ENCODE measurements at regions not wholly inside any gene's neighbourhood (a gene's known extent, or its start where the extent isn't known, plus 50 kb on each side); places are given as distances from the start of the nearest gene placed in this dataset.

DNA sequence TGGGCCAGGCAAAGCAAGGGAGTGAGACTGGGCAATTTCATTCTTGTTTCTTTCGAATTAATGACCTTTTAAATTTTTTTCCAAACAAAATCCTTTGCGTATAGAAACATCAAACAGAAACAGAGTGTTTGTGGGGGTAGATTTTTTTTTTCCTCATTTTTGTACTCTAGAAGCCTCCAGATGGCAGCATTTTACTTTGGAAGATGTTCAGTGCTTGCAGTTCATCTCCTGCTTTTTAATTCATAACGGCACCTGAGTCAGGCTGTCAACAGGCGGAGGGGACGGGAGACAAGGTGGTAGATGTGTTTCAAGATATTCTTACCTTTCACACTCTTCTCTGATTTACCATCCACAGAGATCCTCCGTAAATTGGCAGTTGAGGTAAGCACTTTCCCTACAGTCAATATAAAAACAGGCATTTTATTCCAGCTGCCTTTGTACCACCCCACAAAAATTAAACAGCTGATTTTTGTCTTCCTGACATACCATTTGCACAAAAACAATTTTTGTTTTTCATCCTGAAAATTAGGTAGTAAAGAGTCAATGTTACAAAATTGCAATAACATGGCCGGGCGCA is 99.5 kb upstream of the FBXL17 start:
- no peaks in the 10 kb centered on the region for H3F3A ChIP-seq (ENCODE audit: low read depth)
- DNase-seq (ENCODE audit: low spot score) = peak; percentile 57
- no peak overlapping the region for H3K27ac Mint-ChIP-seq
- H3K4me1 Mint-ChIP-seq = no peaks in the 10 kb centered on the region
- TF ChIP-seq, protein P1, sequence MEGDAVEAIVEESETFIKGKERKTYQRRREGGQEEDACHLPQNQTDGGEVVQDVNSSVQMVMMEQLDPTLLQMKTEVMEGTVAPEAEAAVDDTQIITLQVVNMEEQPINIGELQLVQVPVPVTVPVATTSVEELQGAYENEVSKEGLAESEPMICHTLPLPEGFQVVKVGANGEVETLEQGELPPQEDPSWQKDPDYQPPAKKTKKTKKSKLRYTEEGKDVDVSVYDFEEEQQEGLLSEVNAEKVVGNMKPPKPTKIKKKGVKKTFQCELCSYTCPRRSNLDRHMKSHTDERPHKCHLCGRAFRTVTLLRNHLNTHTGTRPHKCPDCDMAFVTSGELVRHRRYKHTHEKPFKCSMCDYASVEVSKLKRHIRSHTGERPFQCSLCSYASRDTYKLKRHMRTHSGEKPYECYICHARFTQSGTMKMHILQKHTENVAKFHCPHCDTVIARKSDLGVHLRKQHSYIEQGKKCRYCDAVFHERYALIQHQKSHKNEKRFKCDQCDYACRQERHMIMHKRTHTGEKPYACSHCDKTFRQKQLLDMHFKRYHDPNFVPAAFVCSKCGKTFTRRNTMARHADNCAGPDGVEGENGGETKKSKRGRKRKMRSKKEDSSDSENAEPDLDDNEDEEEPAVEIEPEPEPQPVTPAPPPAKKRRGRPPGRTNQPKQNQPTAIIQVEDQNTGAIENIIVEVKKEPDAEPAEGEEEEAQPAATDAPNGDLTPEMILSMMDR (IDR thresholded peaks at IDR 0.05) = peak; percentile 61
- no peak for TF ChIP-seq EZH2 (IDR thresholded peaks at IDR 0.05)
- H3K27me3 Mint-ChIP-seq (ENCODE audit: insufficient read depth, low read depth) = peaks cover 1% of the 10 kb centered on the region
- no peaks in the 10 kb centered on the region for H4K20me1 ChIP-seq (ENCODE audit: low read depth)
- no peaks in the 10 kb centered on the region for H3K79me2 ChIP-seq (ENCODE audit: low read depth)
- H3K4me3 Mint-ChIP-seq = no peak overlapping the region
- H3K36me3 Mint-ChIP-seq = no peaks in the 10 kb centered on the region
- H3K4me3 ChIP-seq = no peak overlapping the region
- H3K9me3 ChIP-seq (ENCODE audit: low read depth) = no peaks in the 10 kb centered on the region
- no peaks in the 10 kb centered on the region for H3K9me3 Mint-ChIP-seq
- H3K27ac ChIP-seq = no peak overlapping the region
- no peak overlapping the region for H3K9ac ChIP-seq
- H2AFZ ChIP-seq (replicated peaks) = peak overlapping the region; percentile 30
- no peaks in the 10 kb centered on the region for H3K27me3 ChIP-seq
- H3K4me2 ChIP-seq = no peak overlapping the region
- no peaks in the 10 kb centered on the region for H3K36me3 ChIP-seq
- H3K4me1 ChIP-seq = no peaks in the 10 kb centered on the region

GRCh38 chr5:108472237-108472636 is 90.3 kb upstream of the FBXL17 start:
- H3K9ac ChIP-seq = no peak overlapping the region
- Mint-ChIP-seq H3K36me3 (no peaks in the 10 kb centered on the region), H3K4me1 (no peaks in the 10 kb centered on the region), H3K9me3 (no peaks in the 10 kb centered on the region), H3K27ac (no peak overlapping the region), H3K27me3 (ENCODE audit: insufficient read depth, low read depth) (peaks cover 5% of the 10 kb centered on the region), H3K4me3 (no peak overlapping the region)
- H4K20me1 ChIP-seq (ENCODE audit: low read depth) = no peaks in the 10 kb centered on the region
- H3K9me3 ChIP-seq (ENCODE audit: low read depth) = no peaks in the 10 kb centered on the region
- no peak overlapping the region for H3K27ac ChIP-seq
- no peaks in the 10 kb centered on the region for H3K36me3 ChIP-seq
- no peaks in the 10 kb centered on the region for H3K4me1 ChIP-seq
- no peaks in the 10 kb centered on the region for H3F3A ChIP-seq (ENCODE audit: low read depth)
- no peak for DNase-seq (ENCODE audit: low spot score)
- H3K4me2 ChIP-seq = no peak overlapping the region
- no peaks in the 10 kb centered on the region for H3K79me2 ChIP-seq (ENCODE audit: low read depth)
- H3K4me3 ChIP-seq = no peak overlapping the region
- no peaks in the 10 kb centered on the region for H3K27me3 ChIP-seq
- no peak for TF ChIP-seq EZH2 (IDR thresholded peaks at IDR 0.05)
- TF ChIP-seq, protein P1 (IDR thresholded peaks at IDR 0.05) = no peak
- no peak for TF ChIP-seq EZH2phosphoT487 (IDR thresholded peaks at IDR 0.05)
- no peak overlapping the region for H2AFZ ChIP-seq (replicated peaks)

DNA sequence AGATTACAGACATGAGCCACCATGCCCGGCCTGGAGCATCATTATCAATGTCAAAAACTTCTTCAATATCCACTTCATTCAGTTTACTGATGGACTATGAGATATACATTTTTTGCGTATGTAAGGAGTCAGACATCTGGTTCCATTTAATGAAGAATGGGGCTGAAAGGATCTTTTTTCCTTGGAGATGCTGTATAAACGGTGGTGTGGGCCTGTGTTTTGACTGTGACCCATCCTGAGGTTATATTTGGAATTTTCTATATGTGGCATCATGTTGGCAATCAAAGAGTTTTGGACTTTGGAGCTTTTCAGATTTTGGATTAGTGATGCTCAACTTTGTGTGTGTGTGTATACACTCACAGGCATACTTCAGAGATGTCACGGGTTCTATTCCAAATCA is 85.7 kb upstream of the FBXL17 start:
- Mint-ChIP-seq H3K9me3 (no peaks in the 10 kb centered on the region), H3K36me3 (no peaks in the 10 kb centered on the region), H3K27me3 (ENCODE audit: insufficient read depth, low read depth) (no peaks in the 10 kb centered on the region), H3K27ac (no peak overlapping the region), H3K4me3 (no peak overlapping the region), H3K4me1 (no peaks in the 10 kb centered on the region)
- TF ChIP-seq, protein P1 (IDR thresholded peaks at IDR 0.05) = no peak
- TF ChIP-seq EZH2phosphoT487 (IDR thresholded peaks at IDR 0.05) (no peak), EZH2 (IDR thresholded peaks at IDR 0.05) (no peak)
- Histone ChIP-seq H3K27me3 (no peaks in the 10 kb centered on the region), H3K4me2 (no peak overlapping the region), H3K9me3 (ENCODE audit: low read depth) (no peaks in the 10 kb centered on the region), H3K79me2 (ENCODE audit: low read depth) (no peaks in the 10 kb centered on the region), H3K4me1 (no peaks in the 10 kb centered on the region), H4K20me1 (ENCODE audit: low read depth) (no peaks in the 10 kb centered on the region), H3F3A (ENCODE audit: low read depth) (no peaks in the 10 kb centered on the region), H3K27ac (no peak overlapping the region), H3K36me3 (no peaks in the 10 kb centered on the region), H2AFZ (replicated peaks) (no peak overlapping the region), H3K4me3 (no peak overlapping the region), H3K9ac (no peak overlapping the region)
- DNase-seq (ENCODE audit: low spot score) = no peak

All from neural progenitor cell (in vitro differentiated cells).